ENCODE measurements at regions not wholly inside any gene's neighbourhood (a gene's known extent, or its start where the extent isn't known, plus 50 kb on each side); places are given as distances from the start of the nearest gene placed in this dataset.

GRCh38 chr17:77444628-77444983, 303.8 kb downstream of the SEC14L1 start:
- no peak for DNase-seq (ENCODE audit: low read depth)
- Histone ChIP-seq H3K27me3 (replicated peaks; ENCODE audit: control insufficient read depth, insufficient read depth, low read length) (no peaks in the 10 kb centered on the region), H3K9me3 (ENCODE audit: control insufficient read depth, low read length) (no peaks in the 10 kb centered on the region), H3K4me3 (ENCODE audit: low read length) (no peak overlapping the region), H3K4me1 (ENCODE audit: control insufficient read depth, insufficient read depth, low read length) (peaks cover 50% of the 10 kb centered on the region), H3K36me3 (ENCODE audit: control insufficient read depth, insufficient read depth, low read length, severe bottlenecking) (peaks cover 9% of the 10 kb centered on the region), H3K9ac (ENCODE audit: low read length) (no peak overlapping the region)

- peaks cover 51% of the 10 kb centered on the region for H3K4me1 ChIP-seq (ENCODE audit: control insufficient read depth, insufficient read depth, low read length)
Observed at GRCh38 chr17:77444984-77445759, 304.4 kb downstream of the SEC14L1 start.

GRCh38 chr17:77445760-77446532, 305.2 kb downstream of the SEC14L1 start:
- peaks cover 52% of the 10 kb centered on the region for H3K4me1 ChIP-seq (ENCODE audit: control insufficient read depth, insufficient read depth, low read length)
- H3K27me3 ChIP-seq (replicated peaks; ENCODE audit: control insufficient read depth, insufficient read depth, low read length), result no peaks in the 10 kb centered on the region
- peaks cover 5% of the 10 kb centered on the region for H3K36me3 ChIP-seq (ENCODE audit: control insufficient read depth, insufficient read depth, low read length, severe bottlenecking)
- no peak for DNase-seq (ENCODE audit: low read depth)
- H3K9me3 ChIP-seq (ENCODE audit: control insufficient read depth, low read length), result no peaks in the 10 kb centered on the region
- no peak overlapping the region for H3K4me3 ChIP-seq (ENCODE audit: low read length)
- H3K9ac ChIP-seq (ENCODE audit: low read length), result no peak overlapping the region

More at GRCh38 chr17:77444984-77445759, 304.4 kb downstream of the SEC14L1 start:
- DNase-seq (ENCODE audit: low read depth), result no peak
- Histone ChIP-seq H3K4me3 (ENCODE audit: low read length) (no peak overlapping the region), H3K9ac (ENCODE audit: low read length) (no peak overlapping the region), H3K27me3 (replicated peaks; ENCODE audit: control insufficient read depth, insufficient read depth, low read length) (no peaks in the 10 kb centered on the region), H3K36me3 (ENCODE audit: control insufficient read depth, insufficient read depth, low read length, severe bottlenecking) (peaks cover 9% of the 10 kb centered on the region), H3K9me3 (ENCODE audit: control insufficient read depth, low read length) (no peaks in the 10 kb centered on the region)

GRCh38 chr17:77446940-77447634, 306.3 kb downstream of the SEC14L1 start:
- no peak overlapping the region for H3K4me3 ChIP-seq (ENCODE audit: low read length)
- peaks cover 61% of the 10 kb centered on the region for H3K4me1 ChIP-seq (ENCODE audit: control insufficient read depth, insufficient read depth, low read length)
- H3K27me3 ChIP-seq (replicated peaks; ENCODE audit: control insufficient read depth, insufficient read depth, low read length), result no peaks in the 10 kb centered on the region
- no peak overlapping the region for H3K9ac ChIP-seq (ENCODE audit: low read length)
- H3K9me3 ChIP-seq (ENCODE audit: control insufficient read depth, low read length), result no peaks in the 10 kb centered on the region
- peaks cover 5% of the 10 kb centered on the region for H3K36me3 ChIP-seq (ENCODE audit: control insufficient read depth, insufficient read depth, low read length, severe bottlenecking)
- DNase-seq (ENCODE audit: low read depth), result no peak

- no peak for DNase-seq (ENCODE audit: low read depth)
- no peak overlapping the region for H3K4me3 ChIP-seq (ENCODE audit: low read length)
- peak overlapping the region; percentile 79 for H3K9ac ChIP-seq (ENCODE audit: low read length)
- H3K4me1 ChIP-seq (ENCODE audit: control insufficient read depth, insufficient read depth, low read length), result peaks cover 59% of the 10 kb centered on the region
- no peaks in the 10 kb centered on the region for H3K27me3 ChIP-seq (replicated peaks; ENCODE audit: control insufficient read depth, insufficient read depth, low read length)
- H3K9me3 ChIP-seq (ENCODE audit: control insufficient read depth, low read length), result no peaks in the 10 kb centered on the region
- peaks cover 5% of the 10 kb centered on the region for H3K36me3 ChIP-seq (ENCODE audit: control insufficient read depth, insufficient read depth, low read length, severe bottlenecking)
Observed at GRCh38 chr17:77449373-77449907, 308.7 kb downstream of the SEC14L1 start.

DNA sequence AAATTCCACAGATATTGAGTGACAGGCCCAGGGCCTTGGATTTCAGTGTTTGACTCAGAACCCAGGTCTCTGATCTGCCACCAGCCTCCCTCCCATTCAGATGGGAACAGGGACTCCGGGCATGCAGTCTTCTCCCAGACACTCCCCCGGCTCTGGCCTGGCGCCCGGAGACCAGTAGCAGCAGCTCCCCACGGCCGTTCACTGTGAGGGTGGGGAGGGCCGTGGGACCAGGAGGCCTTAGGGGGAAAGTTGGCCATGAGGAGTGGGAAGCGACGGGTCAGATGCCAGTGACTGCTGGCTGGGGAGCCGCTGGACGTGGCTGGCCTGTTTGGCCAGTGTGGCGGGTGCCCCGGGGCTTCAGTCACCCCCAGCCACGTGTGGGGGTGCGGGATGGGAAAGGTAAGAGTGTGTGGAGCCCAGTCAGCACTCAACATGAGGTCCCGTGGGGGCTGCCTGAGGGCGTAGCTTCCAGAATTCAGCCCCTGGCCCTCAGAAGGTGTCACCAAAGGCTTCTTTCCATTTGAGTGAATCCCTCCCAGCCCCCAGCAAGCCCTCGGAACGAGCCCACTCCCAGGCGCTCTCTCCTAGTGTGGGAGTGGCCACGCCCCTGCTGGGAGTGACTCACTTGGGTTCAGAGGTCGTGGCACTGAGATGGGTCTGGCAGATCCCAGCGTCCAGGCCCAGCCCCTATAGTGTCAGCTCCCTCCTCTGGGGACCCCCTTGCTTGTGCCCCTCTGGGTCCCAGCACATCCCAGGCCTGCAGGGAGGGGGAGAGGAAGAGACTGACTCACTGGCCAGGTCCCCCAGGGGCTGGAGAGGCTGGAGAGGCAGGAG, 309.4 kb downstream of the SEC14L1 start:
- Histone ChIP-seq H3K4me1 (ENCODE audit: control insufficient read depth, insufficient read depth, low read length) (peaks cover 52% of the 10 kb centered on the region), H3K9ac (ENCODE audit: low read length) (peak overlapping the region; percentile 79), H3K27me3 (replicated peaks; ENCODE audit: control insufficient read depth, insufficient read depth, low read length) (no peaks in the 10 kb centered on the region), H3K4me3 (ENCODE audit: low read length) (peak overlapping the region; percentile 74), H3K9me3 (ENCODE audit: control insufficient read depth, low read length) (no peaks in the 10 kb centered on the region), H3K36me3 (ENCODE audit: control insufficient read depth, insufficient read depth, low read length, severe bottlenecking) (peaks cover 5% of the 10 kb centered on the region)
- peak; percentile 85 for DNase-seq (ENCODE audit: low read depth)

GRCh38 chr17:77450742-77451244, 310.0 kb downstream of the SEC14L1 start:
- H3K4me3 ChIP-seq (ENCODE audit: low read length), result peak overlapping the region; percentile 74
- no peaks in the 10 kb centered on the region for H3K27me3 ChIP-seq (replicated peaks; ENCODE audit: control insufficient read depth, insufficient read depth, low read length)
- H3K4me1 ChIP-seq (ENCODE audit: control insufficient read depth, insufficient read depth, low read length), result peaks cover 45% of the 10 kb centered on the region
- no peak for DNase-seq (ENCODE audit: low read depth)
- peak overlapping the region; percentile 79 for H3K9ac ChIP-seq (ENCODE audit: low read length)
- peaks cover 5% of the 10 kb centered on the region for H3K36me3 ChIP-seq (ENCODE audit: control insufficient read depth, insufficient read depth, low read length, severe bottlenecking)
- H3K9me3 ChIP-seq (ENCODE audit: control insufficient read depth, low read length), result no peaks in the 10 kb centered on the region

DNA sequence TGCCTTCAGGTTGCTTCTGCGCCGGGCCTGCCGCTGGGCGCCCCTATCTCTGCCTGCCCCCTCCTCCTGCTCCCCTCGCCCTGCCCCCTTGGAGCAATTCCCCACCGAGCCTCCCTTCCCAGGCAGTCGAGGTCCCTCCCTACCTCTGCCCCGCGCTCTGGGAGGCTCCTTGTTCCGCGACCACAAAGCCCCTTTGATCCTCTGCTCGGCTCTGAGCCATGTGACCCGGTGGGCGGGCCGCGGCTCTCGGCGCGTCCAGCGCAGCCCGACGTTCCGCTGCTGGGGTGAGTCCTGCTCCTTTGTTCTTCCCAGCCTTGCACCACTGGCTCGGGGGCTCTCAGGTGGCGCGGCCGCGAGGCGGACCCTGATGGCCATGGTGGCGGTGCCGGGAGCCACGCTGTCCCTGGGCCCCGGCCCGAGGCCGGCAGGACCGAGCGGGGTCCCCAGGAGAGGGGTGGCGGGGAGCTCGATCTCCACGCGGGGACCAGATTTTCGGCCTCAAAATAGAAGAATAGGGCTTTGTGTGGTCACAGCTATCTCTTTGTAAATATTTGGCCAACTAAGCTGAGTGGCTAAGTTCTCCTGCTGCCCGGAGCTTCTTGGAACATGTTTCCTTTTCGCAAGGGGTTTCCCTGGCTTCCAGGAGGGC, 310.6 kb downstream of the SEC14L1 start:
- Histone ChIP-seq H3K36me3 (ENCODE audit: control insufficient read depth, insufficient read depth, low read length, severe bottlenecking) (peaks cover 5% of the 10 kb centered on the region), H3K4me1 (ENCODE audit: control insufficient read depth, insufficient read depth, low read length) (peaks cover 43% of the 10 kb centered on the region), H3K9ac (ENCODE audit: low read length) (peak overlapping the region; percentile 79), H3K4me3 (ENCODE audit: low read length) (peak overlapping the region; percentile 74), H3K9me3 (ENCODE audit: control insufficient read depth, low read length) (no peaks in the 10 kb centered on the region), H3K27me3 (replicated peaks; ENCODE audit: control insufficient read depth, insufficient read depth, low read length) (no peaks in the 10 kb centered on the region)
- DNase-seq (ENCODE audit: low read depth), result peak; percentile 85

- DNase-seq (ENCODE audit: low read depth), result peak; percentile 88
- Histone ChIP-seq H3K27me3 (replicated peaks; ENCODE audit: control insufficient read depth, insufficient read depth, low read length) (no peaks in the 10 kb centered on the region), H3K9ac (ENCODE audit: low read length) (peak overlapping the region; percentile 79), H3K36me3 (ENCODE audit: control insufficient read depth, insufficient read depth, low read length, severe bottlenecking) (peaks cover 7% of the 10 kb centered on the region), H3K9me3 (ENCODE audit: control insufficient read depth, low read length) (no peaks in the 10 kb centered on the region), H3K4me1 (ENCODE audit: control insufficient read depth, insufficient read depth, low read length) (peaks cover 43% of the 10 kb centered on the region), H3K4me3 (ENCODE audit: low read length) (peak overlapping the region; percentile 74)
Observed at GRCh38 chr17:77451894-77452852, 311.4 kb downstream of the SEC14L1 start.

Measured in adipocyte (in vitro differentiated cells).